CD4-positive, alpha-beta T cell treated with Interleukin-2 at 100 ng/mL for 4 hours (primary cell): ENCODE measurements at regions not wholly inside any gene's neighbourhood (a gene's known extent, or its start where the extent isn't known, plus 50 kb on each side); places are given as distances from the start of the nearest gene placed in this dataset.
A peak's percentile ranks its signal among the peaks of the same experiment; 100 is the strongest.

Source experiments
- DNase-seq: peaks from one replicate; pipeline ENCODE4 v3.0.0-alpha.2; 2020; ENCODE audit warnings: low spot score

GRCh38 chr2:234306426-234307173, 190.3 kb downstream of the ARL4C start:
- no peak for DNase-seq

GRCh38 chr2:234305846-234306245, 191.0 kb downstream of the ARL4C start:
- DNase-seq: no peak

GRCh38 chr2:234304950-234305349, 191.9 kb downstream of the ARL4C start:
- DNase-seq: no peak

GRCh38 chr2:234302664-234302991, 194.3 kb downstream of the ARL4C start:
- DNase-seq: no peak

GRCh38 chr2:234300932-234301823, 195.7 kb downstream of the ARL4C start:
- no peak for DNase-seq

GRCh38 chr2:234300391-234300925, 196.4 kb downstream of the ARL4C start:
- DNase-seq: no peak

GRCh38 chr2:234298918-234299317, 198.0 kb downstream of the ARL4C start:
- DNase-seq: peak; percentile 27

- no peak for DNase-seq
Measured at GRCh38 chr2:234296991-234297390, 199.9 kb downstream of the ARL4C start.

GRCh38 chr2:234293973-234294372, 202.9 kb downstream of the ARL4C start:
- DNase-seq: no peak

GRCh38 chr2:234292962-234293243, 204.0 kb downstream of the ARL4C start:
- no peak for DNase-seq

GRCh38 chr2:234292205-234292961, 204.5 kb downstream of the ARL4C start:
- peak; percentile 95 for DNase-seq

- peak; percentile 59 for DNase-seq
Measured at GRCh38 chr2:234291765-234292204, 205.1 kb downstream of the ARL4C start.

- DNase-seq: peak; percentile 95
Measured at GRCh38 chr2:234290671-234291070, 206.2 kb downstream of the ARL4C start.

- DNase-seq: peak; percentile 63
Measured at GRCh38 chr2:234289834-234290590, 206.9 kb downstream of the ARL4C start.

GRCh38 chr2:234288974-234289455, 207.9 kb downstream of the ARL4C start:
- peak; percentile 80 for DNase-seq

- no peak for DNase-seq
Measured at GRCh38 chr2:234287650-234288049, 209.2 kb downstream of the ARL4C start.

GRCh38 chr2:234286956-234287355, 209.9 kb downstream of the ARL4C start:
- no peak for DNase-seq

GRCh38 chr2:234286118-234286598, 210.7 kb downstream of the ARL4C start:
- DNase-seq: peak; percentile 53

GRCh38 chr2:234285541-234285940, 211.3 kb downstream of the ARL4C start:
- DNase-seq: no peak

GRCh38 chr2:234279637-234280036, 217.2 kb downstream of the ARL4C start:
- DNase-seq: no peak

- DNase-seq: peak; percentile 79
Measured at GRCh38 chr2:234278556-234279255, 218.2 kb downstream of the ARL4C start.
